CD4-positive, CD25-positive, alpha-beta regulatory T cell (primary cell): ENCODE measurements at regions not wholly inside any gene's neighbourhood (a gene's known extent, or its start where the extent isn't known, plus 50 kb on each side); places are given as distances from the start of the nearest gene placed in this dataset.
"Not testable (repeated sequence)": the region's sequence is repeated elsewhere in the genome, so short reads cannot be mapped to it uniquely, and the experiment has no call there.

Experiments
- ATAC-seq, 2 donors: fragments of 150-1000 bp; cut with Tn5 transposase; one replicate each; pipeline ENCODE4 v1.10.0; 2021; ENCODE audit warnings: low read depth in 2 of 2, moderate number of reproducible peaks in 2 of 2, moderate library complexity in 1 of 2
- DNase-seq, 3 donors: peaks; one replicate each; pipeline versions ENCODE4 v3.0.0 to v3.0.0-alpha.2; 2012 to 2022; ENCODE audit warnings: mixed read lengths in 1 of 3
- H3K27ac ChIP-seq: one replicate; pipeline ENCODE4 v1.7.0; 2013; ENCODE audit warnings: mild to moderate bottlenecking, low read length; ENCODE audit not compliant: insufficient read depth, poor library complexity, severe bottlenecking
- H3K27me3 ChIP-seq: one replicate; pipeline ENCODE4 v1.7.0; 2013; ENCODE audit warnings: low read length; ENCODE audit not compliant: control insufficient read depth, insufficient read depth
- H3K36me3 ChIP-seq: one replicate; pipeline ENCODE4 v1.7.0; 2013; ENCODE audit warnings: mild to moderate bottlenecking, low read length, moderate library complexity; ENCODE audit not compliant: control insufficient read depth, insufficient read depth
- H3K4me1 ChIP-seq: 2 replicates; pipeline ENCODE4 v1.7.0; 2013; ENCODE audit warnings: mild to moderate bottlenecking, low read length; ENCODE audit not compliant: insufficient read depth, control insufficient read depth, poor library complexity, severe bottlenecking
- H3K4me3 ChIP-seq: one replicate; pipeline ENCODE4 v1.7.0; 2013; ENCODE audit warnings: low read depth, mild to moderate bottlenecking, low read length, moderate library complexity
- H3K9me3 ChIP-seq, 2 experiments: 1 replicate in 1 of 2; 2 replicates in 1 of 2; pipeline ENCODE4 v1.7.0; 2013; ENCODE audit warnings: low read length in 2 of 2, mild to moderate bottlenecking in 1 of 2, moderate library complexity in 1 of 2; ENCODE audit not compliant: control insufficient read depth in 2 of 2
- H3K27ac Mint-ChIP-seq, 3 donors: one replicate each; pipeline ENCODE4 v1.8.0; 2020 to 2022; ENCODE audit warnings: mild to moderate bottlenecking in 3 of 3, mixed read lengths in 3 of 3, moderate library complexity in 2 of 3
- H3K27me3 Mint-ChIP-seq: one replicate; pipeline ENCODE4 v1.8.0; 2022; ENCODE audit warnings: mild to moderate bottlenecking, mixed read lengths
- H3K36me3 Mint-ChIP-seq: one replicate; pipeline ENCODE4 v1.8.0; 2020; ENCODE audit warnings: mixed read lengths
- H3K4me1 Mint-ChIP-seq, 4 donors: one replicate each; pipeline ENCODE4 v1.8.0; 2020 to 2022; ENCODE audit warnings: mixed read lengths in 4 of 4, mild to moderate bottlenecking in 1 of 4
- H3K4me3 Mint-ChIP-seq, 4 donors: one replicate each; pipeline ENCODE4 v1.8.0; 2020 to 2022; ENCODE audit warnings: mild to moderate bottlenecking in 4 of 4, mixed read lengths in 4 of 4, moderate library complexity in 3 of 4
- H3K9me3 Mint-ChIP-seq, 7 donors: one replicate each; pipeline ENCODE4 v1.8.0; 2020 to 2022; ENCODE audit warnings: mixed read lengths in 7 of 7, mild to moderate bottlenecking in 3 of 7, moderate library complexity in 2 of 7

GRCh38 chr10:22071332-22071731 lies 67.8 kb upstream of the DNAJC1 start:
- DNase-seq = no peak
- peaks cover 0 to 41% (median 13%) of the 10 kb centered on the region in 7 donors for H3K9me3 Mint-ChIP-seq
- no peaks in the 10 kb centered on the region for H3K4me1 Mint-ChIP-seq

GRCh38 chr10:22067091-22067490 lies 63.6 kb upstream of the DNAJC1 start:
- peaks cover 4% of the 10 kb centered on the region for H3K27me3 Mint-ChIP-seq
- peaks cover 0 to 38% (median 15%) of the 10 kb centered on the region in 7 donors for H3K9me3 Mint-ChIP-seq

More at GRCh38 chr10:22071332-22071731, 67.8 kb upstream of the DNAJC1 start:
- Histone ChIP-seq H3K27me3 (peaks cover 3% of the 10 kb centered on the region), H3K9me3 (peaks cover 19 to 21% of the 10 kb centered on the region in 2 experiments), H3K4me1 (no peaks in the 10 kb centered on the region), H3K27ac (no peak overlapping the region), H3K36me3 (no peaks in the 10 kb centered on the region), H3K4me3 (no peak overlapping the region)
- no peak overlapping the region for H3K27ac Mint-ChIP-seq
- no peak overlapping the region for H3K4me3 Mint-ChIP-seq
- no peak for ATAC-seq
- H3K27me3 Mint-ChIP-seq = peaks cover 4% of the 10 kb centered on the region
- no peaks in the 10 kb centered on the region for H3K36me3 Mint-ChIP-seq

GRCh38 chr10:22060984-22061383 lies 57.5 kb upstream of the DNAJC1 start:
- not testable (repeated sequence) for H3K9me3 ChIP-seq, H3K27me3 Mint-ChIP-seq, H3K36me3 Mint-ChIP-seq, H3K4me3 ChIP-seq, ATAC-seq, H3K27ac Mint-ChIP-seq, H3K27me3 ChIP-seq, H3K4me1 ChIP-seq, H3K36me3 ChIP-seq, H3K27ac ChIP-seq
- Mint-ChIP-seq H3K4me1 (peaks cover 2 to 31% (median 11%) of the 10 kb centered on the region in 4 donors), H3K9me3 (peaks cover 7 to 30% (median 15%) of the 10 kb centered on the region in 7 donors), H3K4me3 (peak overlapping the region in 3 of 4 donors; percentile 15 to 32 (median 21))
- peak in 2 of 3 donors; percentile 52 to 58 for DNase-seq

More at GRCh38 chr10:22067091-22067490, 63.6 kb upstream of the DNAJC1 start:
- H3K27me3 ChIP-seq = peaks cover under 1% of the 10 kb centered on the region
- Mint-ChIP-seq H3K4me3 (no peak overlapping the region), H3K36me3 (no peaks in the 10 kb centered on the region), H3K27ac (no peak overlapping the region), H3K4me1 (no peaks in the 10 kb centered on the region)
- H3K4me3 ChIP-seq = no peak overlapping the region
- H3K9me3 ChIP-seq = peaks cover 16 to 21% of the 10 kb centered on the region in 2 experiments
- H3K36me3 ChIP-seq = no peaks in the 10 kb centered on the region
- no peaks in the 10 kb centered on the region for H3K4me1 ChIP-seq
- DNase-seq (no peak), ATAC-seq (no peak)
- H3K27ac ChIP-seq = no peak overlapping the region

- DNase-seq (no peak), ATAC-seq (no peak)
- Histone ChIP-seq H3K4me1 (peaks cover 8% of the 10 kb centered on the region), H3K9me3 (peaks cover 0 to 7% of the 10 kb centered on the region in 2 experiments), H3K4me3 (no peak overlapping the region), H3K36me3 (no peaks in the 10 kb centered on the region), H3K27ac (no peak overlapping the region), H3K27me3 (peaks cover 2% of the 10 kb centered on the region)
- Mint-ChIP-seq H3K9me3 (peaks cover 5 to 20% (median 8%) of the 10 kb centered on the region in 7 donors), H3K4me1 (peaks cover 6 to 36% (median 14%) of the 10 kb centered on the region in 4 donors), H3K36me3 (no peaks in the 10 kb centered on the region), H3K27me3 (no peaks in the 10 kb centered on the region), H3K27ac (no peak overlapping the region), H3K4me3 (peak overlapping the region in 1 of 4 donors; percentile 37)
Measured at GRCh38 chr10:22058201-22058600, 54.7 kb upstream of the DNAJC1 start.

- Mint-ChIP-seq H3K36me3 (peaks cover 10% of the 10 kb centered on the region), H3K4me1 (peaks cover 4 to 20% (median 11%) of the 10 kb centered on the region in 4 donors), H3K27me3 (no peaks in the 10 kb centered on the region), H3K27ac (no peak overlapping the region), H3K9me3 (peaks cover 0 to 20% (median 13%) of the 10 kb centered on the region in 7 donors), H3K4me3 (no peak overlapping the region)
- Histone ChIP-seq H3K9me3 (no peaks in the 10 kb centered on the region), H3K4me1 (no peaks in the 10 kb centered on the region), H3K27me3 (peaks cover 2% of the 10 kb centered on the region), H3K36me3 (no peaks in the 10 kb centered on the region), H3K27ac (no peak overlapping the region), H3K4me3 (no peak overlapping the region)
- DNase-seq (no peak), ATAC-seq (no peak)
Measured at GRCh38 chr10:22054961-22055360, 51.4 kb upstream of the DNAJC1 start.
